GM23338 (cell line): ENCODE measurements at regions not wholly inside any gene's neighbourhood (a gene's known extent, or its start where the extent isn't known, plus 50 kb on each side); places are given as distances from the start of the nearest gene placed in this dataset.

Source experiments
- ATAC-seq: fragments of 200-7000 bp; cut with Tn5 transposase; 3 replicates; pipeline ENCODE4 v1.9.1; 2020
- DNase-seq: peaks from one replicate; pipeline ENCODE4 v3.0.0-alpha.2; 2015; ENCODE audit warnings: low spot score
- H2AFZ ChIP-seq: fragments of 200-600 bp; sonication (generic); 2 replicates; pipeline ENCODE4 v1.8.0; 2016; ENCODE audit warnings: antibody characterized with exemption, mild to moderate bottlenecking, moderate library complexity
- H3F3A ChIP-seq: fragments of 200-600 bp; sonication (generic); replicated peaks from 2 replicates; pipeline ENCODE4 v1.8.0; 2017; ENCODE audit warnings: antibody characterized with exemption, mixed run types, low read depth
- H3K27ac ChIP-seq: fragments of 200-600 bp; sonication (generic); 2 replicates; pipeline ENCODE4 v1.6.1; 2016; ENCODE audit warnings: low read depth
- H3K27me3 ChIP-seq: fragments of 200-600 bp; sonication (generic); 2 replicates; pipeline ENCODE4 v1.8.0; 2016; ENCODE audit warnings: mild to moderate bottlenecking, mixed run types, moderate library complexity; ENCODE audit not compliant: insufficient read depth
- H3K36me3 ChIP-seq: fragments of 200-600 bp; sonication (generic); 2 replicates; pipeline ENCODE4 v1.8.0; 2016; ENCODE audit warnings: mild to moderate bottlenecking; ENCODE audit not compliant: insufficient read depth
- H3K4me1 ChIP-seq: fragments of 200-600 bp; sonication (generic); 2 replicates; pipeline ENCODE4 v1.8.0; 2016; ENCODE audit warnings: mild to moderate bottlenecking, moderate library complexity; ENCODE audit not compliant: insufficient read depth
- H3K4me2 ChIP-seq: fragments of 200-600 bp; sonication (generic); 2 replicates; pipeline ENCODE4 v1.7.1; 2017; ENCODE audit warnings: mixed run types
- H3K4me3 ChIP-seq: fragments of 200-600 bp; sonication (generic); 2 replicates; pipeline ENCODE4 v1.6.1; 2016; ENCODE audit warnings: mixed run types
- H3K79me2 ChIP-seq: fragments of 200-600 bp; sonication (generic); replicated peaks from 2 replicates; pipeline ENCODE4 v1.8.0; 2017; ENCODE audit warnings: mild to moderate bottlenecking; ENCODE audit not compliant: insufficient read depth
- H3K9me2 ChIP-seq: fragments of 200-600 bp; sonication (generic); 2 replicates; pipeline ENCODE4 v1.8.0; 2017; ENCODE audit not compliant: insufficient read depth
- H4K20me1 ChIP-seq: fragments of 200-600 bp; sonication (generic); replicated peaks from 2 replicates; pipeline ENCODE4 v1.8.0; 2017; ENCODE audit warnings: mild to moderate bottlenecking; ENCODE audit not compliant: insufficient read depth
- H3K27ac Mint-ChIP-seq: 2 replicates; pipeline ENCODE4 v1.8.0; 2020; ENCODE audit warnings: inconsistent platforms, mild to moderate bottlenecking, moderate library complexity, mixed read lengths
- H3K27me3 Mint-ChIP-seq: 3 replicates; pipeline ENCODE4 v1.8.0; 2022; ENCODE audit warnings: low read depth, mild to moderate bottlenecking, moderate library complexity, mixed read lengths, inconsistent platforms; ENCODE audit not compliant: insufficient read depth, poor library complexity
- H3K36me3 Mint-ChIP-seq: 3 replicates; pipeline ENCODE4 v1.8.0; 2021; ENCODE audit warnings: low read depth, mild to moderate bottlenecking, inconsistent platforms, moderate library complexity, mixed read lengths
- H3K4me1 Mint-ChIP-seq: 3 replicates; pipeline ENCODE4 v1.8.0; 2020; ENCODE audit warnings: mild to moderate bottlenecking, inconsistent platforms, mixed read lengths
- H3K4me3 Mint-ChIP-seq: 3 replicates; pipeline ENCODE4 v1.8.0; 2021; ENCODE audit warnings: moderate library complexity, mild to moderate bottlenecking, inconsistent platforms, mixed read lengths
- H3K9me3 Mint-ChIP-seq: 3 replicates; pipeline ENCODE4 v1.8.0; 2020; ENCODE audit warnings: moderate library complexity, mild to moderate bottlenecking, inconsistent platforms, mixed read lengths
- CREB1 ChIP-seq: fragments of 250-450 bp; sonication (Bioruptor Pico); IDR thresholded peaks from 2 replicates; pipeline ENCODE4 v1.5.0; 2020; ENCODE audit warnings: low read depth, mild to moderate bottlenecking, moderate library complexity
- EZH2 ChIP-seq: fragments of 200-600 bp; sonication (generic); IDR thresholded peaks from one replicate; pipeline ENCODE4 v1.8.0; 2017; ENCODE audit warnings: antibody characterized with exemption, mild to moderate bottlenecking, low read depth; ENCODE audit not compliant: unreplicated experiment
- NANOG ChIP-seq: IDR thresholded peaks from 2 replicates; pipeline ENCODE4 v1.6.1; 2016; ENCODE audit warnings: antibody characterized with exemption, borderline replicate concordance
- STAT1 ChIP-seq: IDR thresholded peaks from one replicate; pipeline ENCODE4 v1.6.1; 2016; ENCODE audit warnings: antibody characterized with exemption; ENCODE audit not compliant: unreplicated experiment
- ZNF114 ChIP-seq: fragments of 250-450 bp; sonication (Bioruptor Pico); IDR thresholded peaks from 2 replicates; pipeline ENCODE4 v1.5.0; 2020; ENCODE audit warnings: mild to moderate bottlenecking, moderate library complexity
- TF ChIP-seq, protein P1 (sequence below): IDR thresholded peaks from one replicate; pipeline ENCODE4 v1.6.1; 2018; ENCODE audit warnings: antibody characterized with exemption; ENCODE audit not compliant: unreplicated experiment

DNA sequence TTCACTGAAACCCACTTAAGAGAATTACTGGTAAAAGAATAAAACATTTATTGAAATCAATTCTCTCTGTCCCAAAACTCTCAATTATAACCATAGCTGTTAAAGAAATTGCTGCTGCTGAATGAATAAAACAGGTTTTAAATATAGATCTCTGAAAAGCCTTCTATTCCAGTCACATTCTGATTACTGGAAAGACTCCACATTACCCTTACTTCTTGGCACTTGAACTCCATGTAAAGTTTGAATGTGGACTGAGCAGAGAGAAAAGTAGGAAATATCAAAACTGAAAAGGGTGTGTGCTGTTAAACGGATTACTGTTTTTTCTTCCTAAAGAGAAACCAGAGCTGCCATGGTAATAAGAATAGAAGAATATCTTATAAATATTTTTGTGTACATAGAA lies 655.3 kb upstream of the SETBP1 start (continued):
- TF ChIP-seq CREB1 (CRISPR knock-in tag) (no peak), EZH2 (no peak)

DNA sequence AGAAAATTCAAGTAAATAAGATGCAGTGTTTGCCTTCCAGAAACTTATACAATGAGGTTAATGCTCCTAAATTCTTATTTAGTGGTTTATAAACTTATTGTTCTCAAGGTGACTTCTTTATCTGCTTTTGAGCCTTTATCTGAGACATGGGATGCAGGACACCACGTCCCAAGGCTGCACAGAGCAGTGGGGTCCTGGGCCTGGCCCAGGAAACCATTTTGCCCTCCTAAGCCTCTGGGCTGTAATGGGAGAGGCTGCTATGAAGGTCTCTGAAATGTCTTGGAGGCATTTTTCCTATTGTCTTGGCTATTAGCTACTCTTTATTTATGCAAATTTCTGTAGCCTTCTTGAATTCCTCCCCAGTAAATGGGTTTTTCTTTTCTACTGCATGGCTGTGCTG lies 652.6 kb upstream of the SETBP1 start:
- no peak overlapping the region for H3K4me3 ChIP-seq
- H3K79me2 ChIP-seq = no peaks in the 10 kb centered on the region
- H3F3A ChIP-seq = no peaks in the 10 kb centered on the region
- no peaks in the 10 kb centered on the region for H4K20me1 ChIP-seq
- Mint-ChIP-seq H3K27ac (no peak overlapping the region), H3K4me3 (no peak overlapping the region), H3K9me3 (peaks cover 47% of the 10 kb centered on the region), H3K4me1 (peaks cover 2% of the 10 kb centered on the region; the same call in 1 of the 3 replicates), H3K36me3 (peaks cover 33% of the 10 kb centered on the region), H3K27me3 (peaks cover 3% of the 10 kb centered on the region)
- DNase-seq (no peak), ATAC-seq (no peak)
- TF ChIP-seq CREB1 (CRISPR knock-in tag) = no peak
- TF ChIP-seq ZNF114 (CRISPR knock-in tag) = no peak
- no peak for TF ChIP-seq STAT1
- peaks cover 6% of the 10 kb centered on the region; the same call in 1 of the 2 replicates for H3K9me2 ChIP-seq
- no peak overlapping the region for H3K4me2 ChIP-seq
- no peaks in the 10 kb centered on the region for H3K27me3 ChIP-seq
- no peak overlapping the region for H2AFZ ChIP-seq
- H3K27ac ChIP-seq = no peak overlapping the region
- H3K36me3 ChIP-seq = peaks cover 21% of the 10 kb centered on the region; the same call in 1 of the 2 replicates
- H3K4me1 ChIP-seq = no peaks in the 10 kb centered on the region

DNA sequence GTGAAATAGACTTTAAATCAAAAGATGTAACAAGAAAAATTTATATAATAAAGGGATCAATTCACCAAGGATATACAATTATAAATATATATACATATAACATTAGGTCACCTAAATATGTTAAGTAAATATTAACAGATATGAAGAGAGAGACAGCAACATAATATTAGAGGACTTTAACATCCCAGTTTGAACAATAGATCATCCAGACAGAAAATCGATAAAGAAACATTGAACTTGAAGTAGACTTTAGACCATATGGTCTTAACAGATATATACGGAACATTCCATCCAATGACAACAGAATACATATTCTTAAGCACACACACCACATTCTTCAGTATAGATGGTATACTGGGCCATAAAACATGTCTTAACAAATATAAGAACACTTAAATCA lies 649.6 kb upstream of the SETBP1 start:
- Mint-ChIP-seq H3K27ac (no peak overlapping the region), H3K4me3 (no peak overlapping the region), H3K9me3 (peaks cover 30% of the 10 kb centered on the region), H3K4me1 (0 out of 3 replicates have a peak, but pooled peaks cover 3% of the 10 kb centered on the region), H3K27me3 (no peaks in the 10 kb centered on the region), H3K36me3 (peaks cover 18% of the 10 kb centered on the region)
- no peaks in the 10 kb centered on the region for H3K79me2 ChIP-seq
- no peaks in the 10 kb centered on the region for H3K27me3 ChIP-seq
- no peaks in the 10 kb centered on the region for H3F3A ChIP-seq
- ATAC-seq = no peak
- H3K4me1 ChIP-seq = no peaks in the 10 kb centered on the region
- no peaks in the 10 kb centered on the region for H3K9me2 ChIP-seq
- H2AFZ ChIP-seq = no peak overlapping the region
- DNase-seq = no peak
- H3K36me3 ChIP-seq = peaks cover 14% of the 10 kb centered on the region; the same call in 1 of the 2 replicates
- no peak overlapping the region for H3K27ac ChIP-seq
- H4K20me1 ChIP-seq = no peaks in the 10 kb centered on the region
- H3K4me3 ChIP-seq = no peak overlapping the region
- H3K4me2 ChIP-seq = no peak overlapping the region
- TF ChIP-seq NANOG = no peak
- TF ChIP-seq, protein P1, sequence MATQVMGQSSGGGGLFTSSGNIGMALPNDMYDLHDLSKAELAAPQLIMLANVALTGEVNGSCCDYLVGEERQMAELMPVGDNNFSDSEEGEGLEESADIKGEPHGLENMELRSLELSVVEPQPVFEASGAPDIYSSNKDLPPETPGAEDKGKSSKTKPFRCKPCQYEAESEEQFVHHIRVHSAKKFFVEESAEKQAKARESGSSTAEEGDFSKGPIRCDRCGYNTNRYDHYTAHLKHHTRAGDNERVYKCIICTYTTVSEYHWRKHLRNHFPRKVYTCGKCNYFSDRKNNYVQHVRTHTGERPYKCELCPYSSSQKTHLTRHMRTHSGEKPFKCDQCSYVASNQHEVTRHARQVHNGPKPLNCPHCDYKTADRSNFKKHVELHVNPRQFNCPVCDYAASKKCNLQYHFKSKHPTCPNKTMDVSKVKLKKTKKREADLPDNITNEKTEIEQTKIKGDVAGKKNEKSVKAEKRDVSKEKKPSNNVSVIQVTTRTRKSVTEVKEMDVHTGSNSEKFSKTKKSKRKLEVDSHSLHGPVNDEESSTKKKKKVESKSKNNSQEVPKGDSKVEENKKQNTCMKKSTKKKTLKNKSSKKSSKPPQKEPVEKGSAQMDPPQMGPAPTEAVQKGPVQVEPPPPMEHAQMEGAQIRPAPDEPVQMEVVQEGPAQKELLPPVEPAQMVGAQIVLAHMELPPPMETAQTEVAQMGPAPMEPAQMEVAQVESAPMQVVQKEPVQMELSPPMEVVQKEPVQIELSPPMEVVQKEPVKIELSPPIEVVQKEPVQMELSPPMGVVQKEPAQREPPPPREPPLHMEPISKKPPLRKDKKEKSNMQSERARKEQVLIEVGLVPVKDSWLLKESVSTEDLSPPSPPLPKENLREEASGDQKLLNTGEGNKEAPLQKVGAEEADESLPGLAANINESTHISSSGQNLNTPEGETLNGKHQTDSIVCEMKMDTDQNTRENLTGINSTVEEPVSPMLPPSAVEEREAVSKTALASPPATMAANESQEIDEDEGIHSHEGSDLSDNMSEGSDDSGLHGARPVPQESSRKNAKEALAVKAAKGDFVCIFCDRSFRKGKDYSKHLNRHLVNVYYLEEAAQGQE = no peak
